ENCODE measurements at regions not wholly inside any gene's neighbourhood (a gene's known extent, or its start where the extent isn't known, plus 50 kb on each side); places are given as distances from the start of the nearest gene placed in this dataset.

- DNase-seq, result no peak
Measured at GRCh38 chr5:166979307-166979895, 1312.0 kb upstream of the WWC1 start.

- DNase-seq, result no peak
Measured at GRCh38 chr5:166980666-166981065, 1310.8 kb upstream of the WWC1 start.

GRCh38 chr5:166982226-166982625 lies 1309.2 kb upstream of the WWC1 start:
- no peak for DNase-seq

GRCh38 chr5:166991601-166992000 lies 1299.8 kb upstream of the WWC1 start:
- DNase-seq, result no peak

- no peak for DNase-seq
Measured at GRCh38 chr5:166992108-166992507, 1299.3 kb upstream of the WWC1 start.

- DNase-seq, result no peak
Measured at GRCh38 chr5:166992874-166993722, 1298.3 kb upstream of the WWC1 start.

- no peak for DNase-seq
Measured at GRCh38 chr5:166994226-166994625, 1297.2 kb upstream of the WWC1 start.

- no peak for DNase-seq
Measured at GRCh38 chr5:167001246-167001645, 1290.2 kb upstream of the WWC1 start.

- DNase-seq, result no peak
Measured at GRCh38 chr5:167008705-167009104, 1282.7 kb upstream of the WWC1 start.

- DNase-seq, result no peak
Measured at GRCh38 chr5:167011196-167011595, 1280.2 kb upstream of the WWC1 start.

- no peak for DNase-seq
Measured at GRCh38 chr5:167012123-167013034, 1279.1 kb upstream of the WWC1 start.

- DNase-seq, result no peak
Measured at GRCh38 chr5:167014401-167015056, 1276.9 kb upstream of the WWC1 start.

GRCh38 chr5:167020418-167020817 lies 1271.0 kb upstream of the WWC1 start:
- DNase-seq, result no peak

- no peak for DNase-seq
Measured at GRCh38 chr5:167029488-167029887, 1262.0 kb upstream of the WWC1 start.

- no peak for DNase-seq
Measured at GRCh38 chr5:167030500-167031120, 1260.8 kb upstream of the WWC1 start.

GRCh38 chr5:167036585-167036984 lies 1254.9 kb upstream of the WWC1 start:
- DNase-seq, result no peak

- DNase-seq, result peak; percentile 5
Measured at GRCh38 chr5:167049043-167049663, 1242.3 kb upstream of the WWC1 start.

- no peak for DNase-seq
Measured at GRCh38 chr5:167049771-167050567, 1241.5 kb upstream of the WWC1 start.

GRCh38 chr5:167050568-167051401 lies 1240.7 kb upstream of the WWC1 start:
- DNase-seq, result no peak

- no peak for DNase-seq
Measured at GRCh38 chr5:167051402-167051768, 1240.1 kb upstream of the WWC1 start.

Measured in NCI-H2029 treated with DMSO at 0.1 percent for 48 hours (cell line).